PC-3 (cell line): ENCODE measurements at regions not wholly inside any gene's neighbourhood (a gene's known extent, or its start where the extent isn't known, plus 50 kb on each side); places are given as distances from the start of the nearest gene placed in this dataset.
"Not testable (repeated sequence)": the region's sequence is repeated elsewhere in the genome, so short reads cannot be mapped to it uniquely, and the experiment has no call there.

Experiments used
- ATAC-seq: fragments of 200-7000 bp; cut with Tn5 transposase; 2 replicates; pipeline ENCODE4 v1.9.1; 2020; ENCODE audit warnings: mild to moderate bottlenecking, moderate library complexity
- BruUV-seq: library from RNA; stranded (reverse); fragments of 400-500 nt; replicated peaks from 2 replicates; lab custom pipeline; 2021; lab: Mats Ljungman, UMichigan
- CTCF ChIA-PET: fragments of 300-600 bp; sonication (Branson Sonifier 250); formaldehyde crosslinking; loops from one replicate; lab custom pipeline; 2022; ENCODE audit warnings: antibody characterized with exemption; lab: Charles Lee
- POLR2A ChIA-PET: fragments of 300-600 bp; sonication (Branson Sonifier 250); formaldehyde crosslinking; loops from one replicate; lab custom pipeline; 2022; ENCODE audit warnings: antibody characterized with exemption; ENCODE audit not compliant: unreplicated experiment; lab: Charles Lee
- DNase-seq: peaks from one replicate; pipeline ENCODE4 v3.0.0-alpha.2; 2015
- H2AFZ ChIP-seq: fragments of 300-600 bp; sonication (generic); 2 replicates; pipeline ENCODE4 v1.6.0; 2016; ENCODE audit warnings: antibody characterized with exemption, low read length
- H3F3A ChIP-seq: fragments of 300-600 bp; sonication (generic); one replicate; pipeline ENCODE4 v1.6.0; 2017; ENCODE audit warnings: antibody characterized with exemption, low read length, control low read depth, mild to moderate bottlenecking; ENCODE audit not compliant: unreplicated experiment
- H3K27ac ChIP-seq: fragments of 300-600 bp; sonication (generic); 2 replicates; pipeline ENCODE4 v1.5.1; 2016; ENCODE audit warnings: mild to moderate bottlenecking, low read length
- H3K27me3 ChIP-seq: fragments of 300-600 bp; sonication (generic); 2 replicates; pipeline ENCODE4 v1.6.1; 2016; ENCODE audit warnings: low read length, mixed read lengths
- H3K36me3 ChIP-seq: fragments of 300-600 bp; sonication (generic); 2 replicates; pipeline ENCODE4 v1.6.1; 2016; ENCODE audit warnings: low read depth, mixed run types, low read length, mixed read lengths
- H3K4me1 ChIP-seq: fragments of 300-600 bp; sonication (generic); 2 replicates; pipeline ENCODE4 v1.5.1; 2016; ENCODE audit warnings: low read length; ENCODE audit not compliant: insufficient read depth
- H3K4me2 ChIP-seq: fragments of 300-600 bp; sonication (generic); 2 replicates; pipeline ENCODE4 v1.6.0; 2016; ENCODE audit warnings: low read length
- H3K4me3 ChIP-seq: fragments of 300-600 bp; sonication (generic); 2 replicates; pipeline ENCODE4 v1.5.1; 2016; ENCODE audit warnings: mild to moderate bottlenecking, low read length, mixed read lengths
- H3K79me2 ChIP-seq: fragments of 300-600 bp; sonication (generic); 2 replicates; pipeline ENCODE4 v1.6.1; 2017; ENCODE audit warnings: low read length, mixed read lengths
- H3K9ac ChIP-seq: fragments of 300-600 bp; sonication (generic); 2 replicates; pipeline ENCODE4 v1.6.0; 2016; ENCODE audit warnings: mild to moderate bottlenecking, low read length
- H3K9me2 ChIP-seq: fragments of 300-600 bp; sonication (generic); replicated peaks from 2 replicates; pipeline ENCODE4 v1.6.1; 2016; ENCODE audit warnings: mixed run types, low read length, mixed read lengths
- H3K9me3 ChIP-seq: fragments of 300-600 bp; sonication (generic); 2 replicates; pipeline ENCODE4 v1.6.1; 2016; ENCODE audit warnings: low read length, mixed read lengths
- H4K20me1 ChIP-seq: fragments of 300-600 bp; sonication (generic); 2 replicates; pipeline ENCODE4 v1.6.1; 2016; ENCODE audit warnings: low read length, mixed read lengths
- CTCF ChIP-seq: fragments of 300-600 bp; sonication (generic); conservative IDR thresholded peaks from 2 replicates; pipeline ENCODE4 v1.5.1; 2017; ENCODE audit warnings: antibody characterized with exemption, low read depth, mild to moderate bottlenecking, low read length
- EZH2 ChIP-seq: fragments of 300-600 bp; sonication (generic); IDR thresholded peaks from one replicate; pipeline ENCODE4 v1.6.1; 2017; ENCODE audit warnings: antibody characterized with exemption, mild to moderate bottlenecking, low read length; ENCODE audit not compliant: unreplicated experiment
- EZH2phosphoT487 ChIP-seq: fragments of 300-600 bp; sonication (generic); IDR thresholded peaks from 2 replicates; pipeline ENCODE4 v1.6.1; 2018; ENCODE audit warnings: mild to moderate bottlenecking, antibody characterized with exemption, low read length, borderline replicate concordance
- intact Hi-C: fragments of 100-400 bp; cut with micrococcal nuclease; formaldehyde crosslinking; loops from 2 replicates; pipeline ENCODE4 v1.9.0; 2023

DNA sequence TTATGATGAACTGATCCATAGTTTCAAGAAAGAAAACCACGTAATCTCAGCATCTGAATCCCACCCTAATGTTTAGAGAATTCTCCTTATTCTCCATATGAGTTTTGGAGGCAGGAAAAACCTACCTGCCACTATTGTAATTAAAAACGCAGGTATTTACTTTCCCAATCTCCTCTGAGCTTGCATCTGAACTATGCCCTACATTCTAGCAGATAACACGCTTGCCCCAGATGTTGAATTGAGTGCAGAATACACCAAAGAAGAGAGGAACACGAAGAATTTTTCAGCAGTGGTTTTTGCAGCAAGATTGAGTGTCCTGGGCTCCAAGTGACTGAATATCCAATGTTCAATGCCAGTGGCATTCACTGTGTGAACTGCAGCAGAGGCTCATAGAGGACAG is 182.4 kb downstream of the COX18 start:
- CTCF ChIA-PET = no interaction called here
- POLR2A ChIA-PET = no interaction called here
- intact Hi-C loops = loop anchor here (2.0 to 5.0 kb wide), 2 partner anchors 130 to 590 kb away; no protein-coding TSS in a partner anchor
- H3K79me2 ChIP-seq = no peaks in the 10 kb centered on the region
- no peaks in the 10 kb centered on the region for H3K9me3 ChIP-seq
- H3K36me3 ChIP-seq = no peaks in the 10 kb centered on the region
- no peak overlapping the region for H3K9ac ChIP-seq
- H3K9me2 ChIP-seq = no peaks in the 10 kb centered on the region
- H3K27me3 ChIP-seq = no peaks in the 10 kb centered on the region
- no peak overlapping the region for H3K27ac ChIP-seq
- H3K4me3 ChIP-seq = no peak overlapping the region
- no peak overlapping the region for H2AFZ ChIP-seq
- no TSS peak for BruUV-seq
- no peaks in the 10 kb centered on the region for H4K20me1 ChIP-seq
- no peak for ATAC-seq
- no peaks in the 10 kb centered on the region for H3F3A ChIP-seq
- DNase-seq = no peak
- H3K4me2 ChIP-seq = no peak overlapping the region
- no peaks in the 10 kb centered on the region for H3K4me1 ChIP-seq
- no peak for TF ChIP-seq EZH2
- TF ChIP-seq EZH2phosphoT487 = no peak
- no peak for TF ChIP-seq CTCF

GRCh38 chr4:72886602-72887001 is 182.9 kb downstream of the COX18 start:
- H3K4me3 ChIP-seq = no peak overlapping the region
- H3K27ac ChIP-seq = no peak overlapping the region
- H3K79me2 ChIP-seq = no peaks in the 10 kb centered on the region
- no TSS peak for BruUV-seq
- no peak overlapping the region for H3K9ac ChIP-seq
- intact Hi-C loops = loop anchor here (1.0 to 5.0 kb wide), 4 partner anchors 131 to 590 kb away; no protein-coding TSS in a partner anchor
- no peaks in the 10 kb centered on the region for H3K4me1 ChIP-seq
- TF ChIP-seq CTCF (peak; percentile 90), EZH2 (no peak), EZH2phosphoT487 (no peak)
- H3K4me2 ChIP-seq = no peak overlapping the region
- H3K9me2 ChIP-seq = no peaks in the 10 kb centered on the region
- ChIA-PET POLR2A (interaction anchor here (0.7 kb wide), 1 partner anchor 12 kb away, joined by 3 read pairs; no protein-coding TSS in a partner anchor), CTCF (no interaction called here)
- H3K27me3 ChIP-seq = no peaks in the 10 kb centered on the region
- no peaks in the 10 kb centered on the region for H3K36me3 ChIP-seq
- H4K20me1 ChIP-seq = no peaks in the 10 kb centered on the region
- H3F3A ChIP-seq = no peaks in the 10 kb centered on the region
- ATAC-seq (no peak), DNase-seq (peak; percentile 50)
- H3K9me3 ChIP-seq = no peaks in the 10 kb centered on the region
- no peak overlapping the region for H2AFZ ChIP-seq

DNA sequence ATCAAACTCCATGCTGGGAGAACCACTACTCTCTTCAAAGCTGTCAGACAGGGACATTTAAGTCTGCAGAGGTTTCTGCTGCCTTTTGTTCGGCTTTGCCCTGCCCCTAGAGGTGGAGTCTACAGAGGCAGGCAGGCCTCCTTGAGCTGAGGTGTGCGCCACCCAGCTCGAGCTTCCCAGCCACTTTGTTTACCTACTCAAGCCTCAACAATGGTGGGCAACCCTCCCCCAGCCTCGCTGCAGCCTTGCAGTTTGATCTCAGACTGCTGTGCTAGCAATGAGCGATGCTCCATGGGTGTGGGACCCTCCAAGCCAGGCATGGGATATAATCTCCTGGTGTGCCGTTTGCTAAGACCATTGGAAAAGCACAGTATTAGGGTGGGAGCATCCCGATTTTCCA is 185.3 kb downstream of the COX18 start:
- BruUV-seq, H4K20me1 ChIP-seq, ATAC-seq, H3F3A ChIP-seq, POLR2A ChIA-PET, DNase-seq, intact Hi-C loops, H3K9ac ChIP-seq, H3K4me2 ChIP-seq, H2AFZ ChIP-seq, H3K4me1 ChIP-seq, H3K4me3 ChIP-seq, H3K9me2 ChIP-seq, H3K27me3 ChIP-seq, H3K27ac ChIP-seq, H3K36me3 ChIP-seq, H3K9me3 ChIP-seq, H3K79me2 ChIP-seq: not testable (repeated sequence)
- CTCF ChIA-PET = interaction anchor here (0.6 kb wide), 1 partner anchor 378 kb away, joined by 4 read pairs; no protein-coding TSS in a partner anchor
